ENCODE measurements at regions not wholly inside any gene's neighbourhood (a gene's known extent, or its start where the extent isn't known, plus 50 kb on each side); places are given as distances from the start of the nearest gene placed in this dataset.

DNA sequence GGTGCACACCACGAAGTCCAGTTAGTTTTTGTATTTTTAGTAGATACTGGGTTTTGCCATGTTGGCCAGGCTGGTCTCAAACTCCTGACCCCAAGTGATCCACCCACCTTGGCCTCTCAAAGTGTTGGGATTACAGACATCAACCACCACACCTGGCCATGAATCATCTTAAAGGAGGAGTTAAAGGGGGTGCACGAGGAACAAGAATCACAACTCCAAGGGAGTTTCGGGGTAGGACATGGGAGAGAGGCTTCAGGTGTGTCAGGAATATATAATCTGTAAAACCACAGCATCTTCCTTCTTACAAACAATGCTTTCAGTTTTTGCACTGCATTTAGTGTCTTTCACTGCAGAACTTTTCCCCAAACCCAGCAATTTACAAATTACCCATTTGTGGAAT, 137.4 kb upstream of the SGK1 start:
- intact Hi-C loops (cut with DNase I), result no loop called here
- TF ChIP-seq POLR2AphosphoS5 (IDR thresholded peaks at IDR 0.05), result no peak
- TF ChIP-seq POLR2A (IDR thresholded peaks at IDR 0.05; ENCODE audit: low read depth), result no peak
- TF ChIP-seq, protein P1, sequence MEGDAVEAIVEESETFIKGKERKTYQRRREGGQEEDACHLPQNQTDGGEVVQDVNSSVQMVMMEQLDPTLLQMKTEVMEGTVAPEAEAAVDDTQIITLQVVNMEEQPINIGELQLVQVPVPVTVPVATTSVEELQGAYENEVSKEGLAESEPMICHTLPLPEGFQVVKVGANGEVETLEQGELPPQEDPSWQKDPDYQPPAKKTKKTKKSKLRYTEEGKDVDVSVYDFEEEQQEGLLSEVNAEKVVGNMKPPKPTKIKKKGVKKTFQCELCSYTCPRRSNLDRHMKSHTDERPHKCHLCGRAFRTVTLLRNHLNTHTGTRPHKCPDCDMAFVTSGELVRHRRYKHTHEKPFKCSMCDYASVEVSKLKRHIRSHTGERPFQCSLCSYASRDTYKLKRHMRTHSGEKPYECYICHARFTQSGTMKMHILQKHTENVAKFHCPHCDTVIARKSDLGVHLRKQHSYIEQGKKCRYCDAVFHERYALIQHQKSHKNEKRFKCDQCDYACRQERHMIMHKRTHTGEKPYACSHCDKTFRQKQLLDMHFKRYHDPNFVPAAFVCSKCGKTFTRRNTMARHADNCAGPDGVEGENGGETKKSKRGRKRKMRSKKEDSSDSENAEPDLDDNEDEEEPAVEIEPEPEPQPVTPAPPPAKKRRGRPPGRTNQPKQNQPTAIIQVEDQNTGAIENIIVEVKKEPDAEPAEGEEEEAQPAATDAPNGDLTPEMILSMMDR (IDR thresholded peaks at IDR 0.05), result no peak
- TF ChIP-seq EP300 (IDR thresholded peaks at IDR 0.05), result no peak
- WGBS, result 89% methylated on average over 3 of the region's 3 CpGs
- no peak for DNase-seq (ENCODE audit: extremely low spot score)
- no peak overlapping the region for H3K4me3 ChIP-seq
- no peaks in the 10 kb centered on the region for H3K4me1 ChIP-seq
- H3K36me3 ChIP-seq, result no peaks in the 10 kb centered on the region
- no peaks in the 10 kb centered on the region for H3K27me3 ChIP-seq
- H3K27ac ChIP-seq (replicated peaks in 1 of 4), result no peak overlapping the region
- no peaks in the 10 kb centered on the region for H3K9me3 ChIP-seq

DNA sequence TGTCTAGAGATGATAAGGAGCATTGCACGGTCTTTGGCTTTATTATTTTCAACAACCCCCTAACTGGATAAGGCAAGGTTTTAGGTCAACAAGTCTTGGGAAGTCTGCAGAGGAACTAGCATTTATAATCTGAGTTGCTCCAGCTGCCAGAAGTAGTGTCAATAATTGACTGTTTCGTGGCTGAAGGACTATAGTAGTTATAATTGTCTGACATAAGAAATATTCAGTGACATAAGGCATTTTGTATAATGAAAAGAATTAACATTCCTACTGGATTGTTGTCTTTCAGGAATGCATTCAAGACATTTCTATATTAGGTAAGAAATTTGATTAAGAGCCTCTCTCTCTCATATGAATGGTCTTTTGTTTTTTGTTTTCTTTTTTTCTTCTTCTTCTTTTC, 136.9 kb upstream of the SGK1 start:
- Histone ChIP-seq H3K36me3 (no peaks in the 10 kb centered on the region), H3K27me3 (no peaks in the 10 kb centered on the region), H3K9me3 (no peaks in the 10 kb centered on the region), H3K27ac (replicated peaks in 1 of 4) (no peak overlapping the region), H3K4me3 (no peak overlapping the region), H3K4me1 (no peaks in the 10 kb centered on the region)
- intact Hi-C loops (cut with DNase I), result no loop called here
- DNase-seq (ENCODE audit: extremely low spot score), result no peak
- TF ChIP-seq EP300 (IDR thresholded peaks at IDR 0.05), result no peak
- TF ChIP-seq POLR2A (IDR thresholded peaks at IDR 0.05; ENCODE audit: low read depth), result no peak
- no peak for TF ChIP-seq POLR2AphosphoS5 (IDR thresholded peaks at IDR 0.05)
- TF ChIP-seq, protein P1 (IDR thresholded peaks at IDR 0.05), result no peak
- 81% methylated on average over 2 of the region's 2 CpGs for whole genome bisulfite sequencing

DNA sequence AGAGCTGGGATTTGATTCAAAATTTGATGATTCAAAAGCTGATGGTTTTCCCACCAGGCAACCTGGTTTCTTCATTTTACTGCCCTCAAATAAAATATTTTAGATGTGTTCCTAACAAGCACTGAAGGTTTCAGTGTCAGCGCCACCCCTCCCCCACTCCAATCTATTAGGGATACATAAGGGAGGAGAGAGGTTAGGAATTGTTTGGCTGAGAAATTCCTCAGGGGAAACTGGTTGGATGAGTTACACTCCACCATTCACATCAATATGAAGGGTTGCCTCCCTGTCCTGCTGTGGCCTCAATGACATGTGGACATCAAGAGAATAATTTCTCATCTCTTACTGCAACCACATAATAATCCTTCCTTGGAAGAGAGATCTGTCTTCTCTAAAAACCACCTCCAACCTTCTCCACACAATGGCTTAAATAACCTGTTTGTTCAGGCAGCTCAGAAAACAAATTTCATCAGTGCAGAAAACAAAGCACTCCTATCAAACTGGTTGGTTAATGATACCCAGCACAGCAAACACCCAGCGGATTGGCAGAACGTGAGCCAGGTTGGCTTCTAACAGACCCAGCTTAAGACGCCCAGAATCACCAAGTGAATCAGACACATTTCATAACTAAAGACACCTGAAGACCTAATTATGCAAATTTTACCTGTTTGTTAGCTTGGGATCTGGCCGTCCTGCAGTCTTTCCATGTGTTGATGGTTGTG, 136.0 kb upstream of the SGK1 start:
- Histone ChIP-seq H3K27ac (replicated peaks in 1 of 4) (no peak overlapping the region), H3K4me1 (no peaks in the 10 kb centered on the region), H3K9me3 (no peaks in the 10 kb centered on the region), H3K27me3 (no peaks in the 10 kb centered on the region), H3K4me3 (no peak overlapping the region), H3K36me3 (no peaks in the 10 kb centered on the region)
- no peak for DNase-seq (ENCODE audit: extremely low spot score)
- intact Hi-C loops (cut with DNase I), result no loop called here
- 82% methylated on average over 5 of the region's 5 CpGs for WGBS
- TF ChIP-seq POLR2AphosphoS5 (IDR thresholded peaks at IDR 0.05) (no peak), POLR2A (IDR thresholded peaks at IDR 0.05; ENCODE audit: low read depth) (no peak), EP300 (IDR thresholded peaks at IDR 0.05) (no peak)
- TF ChIP-seq, protein P1 (IDR thresholded peaks at IDR 0.05), result no peak

DNA sequence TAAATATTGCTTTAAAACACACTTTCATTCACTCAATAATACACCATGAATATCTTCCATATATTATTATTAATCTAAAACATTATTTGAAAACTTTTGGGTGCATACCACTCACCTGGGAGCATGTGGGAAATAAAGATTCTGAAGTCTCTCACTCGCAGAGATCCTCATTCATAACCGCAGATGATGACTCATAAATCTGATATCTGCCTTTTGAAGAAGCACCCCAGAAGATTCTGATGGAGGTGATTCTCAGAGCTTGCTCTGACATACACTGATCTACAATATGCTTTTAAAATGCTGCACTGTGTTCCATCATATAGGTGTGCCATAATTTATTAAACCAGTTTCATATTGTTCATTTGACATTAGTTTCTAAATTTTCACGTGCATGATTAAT, 135.0 kb upstream of the SGK1 start:
- Histone ChIP-seq H3K4me3 (no peak overlapping the region), H3K27ac (replicated peaks in 1 of 4) (no peak overlapping the region), H3K4me1 (peaks cover 0 to 4% (median 2%) of the 10 kb centered on the region in 4 donors), H3K9me3 (no peaks in the 10 kb centered on the region), H3K36me3 (no peaks in the 10 kb centered on the region), H3K27me3 (no peaks in the 10 kb centered on the region)
- TF ChIP-seq, protein P1 (IDR thresholded peaks at IDR 0.05), result no peak
- TF ChIP-seq POLR2A (IDR thresholded peaks at IDR 0.05; ENCODE audit: low read depth), result no peak
- TF ChIP-seq EP300 (IDR thresholded peaks at IDR 0.05), result no peak
- no peak for TF ChIP-seq POLR2AphosphoS5 (IDR thresholded peaks at IDR 0.05)
- no peak for DNase-seq (ENCODE audit: extremely low spot score)
- intact Hi-C loops (cut with DNase I), result no loop called here
- 60% methylated on average over 3 of the region's 3 CpGs for WGBS

DNA sequence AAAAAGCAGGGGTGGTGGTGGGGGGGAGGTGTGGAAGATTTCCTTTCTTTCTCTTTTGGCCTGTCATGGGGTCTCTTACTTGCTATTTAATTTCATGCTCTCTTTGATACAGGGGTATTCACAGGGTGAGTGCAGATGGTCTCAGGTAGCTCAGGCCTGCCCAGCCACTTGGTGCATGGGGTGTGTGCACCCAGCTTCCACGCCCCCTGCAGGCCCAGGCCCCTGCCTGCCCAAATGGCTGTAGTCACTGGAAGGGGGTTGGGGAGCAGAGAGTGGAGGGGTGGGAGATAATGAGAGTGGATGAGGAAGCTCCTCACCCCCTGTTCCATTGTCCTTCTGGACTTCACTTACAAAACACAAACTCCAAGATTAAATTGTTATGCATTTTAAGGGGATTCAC, 133.6 kb upstream of the SGK1 start:
- TF ChIP-seq POLR2A (IDR thresholded peaks at IDR 0.05; ENCODE audit: low read depth) (no peak), EP300 (IDR thresholded peaks at IDR 0.05) (no peak), POLR2AphosphoS5 (IDR thresholded peaks at IDR 0.05) (no peak)
- TF ChIP-seq, protein P1 (IDR thresholded peaks at IDR 0.05), result no peak
- H3K36me3 ChIP-seq, result no peaks in the 10 kb centered on the region
- DNase-seq (ENCODE audit: extremely low spot score), result no peak
- H3K4me1 ChIP-seq, result peaks cover 6 to 17% (median 12%) of the 10 kb centered on the region in 4 donors
- 90% methylated on average over 1 of the region's 1 CpG for WGBS
- no peak overlapping the region for H3K27ac ChIP-seq (replicated peaks in 1 of 4)
- H3K4me3 ChIP-seq, result no peak overlapping the region
- intact Hi-C loops (cut with DNase I), result no loop called here
- H3K27me3 ChIP-seq, result no peaks in the 10 kb centered on the region
- H3K9me3 ChIP-seq, result no peaks in the 10 kb centered on the region

Measured in esophagus muscularis mucosa (tissue), 4 donors.